ENCODE measurements at regions not wholly inside any gene's neighbourhood (a gene's known extent, or its start where the extent isn't known, plus 50 kb on each side); places are given as distances from the start of the nearest gene placed in this dataset.

DNA sequence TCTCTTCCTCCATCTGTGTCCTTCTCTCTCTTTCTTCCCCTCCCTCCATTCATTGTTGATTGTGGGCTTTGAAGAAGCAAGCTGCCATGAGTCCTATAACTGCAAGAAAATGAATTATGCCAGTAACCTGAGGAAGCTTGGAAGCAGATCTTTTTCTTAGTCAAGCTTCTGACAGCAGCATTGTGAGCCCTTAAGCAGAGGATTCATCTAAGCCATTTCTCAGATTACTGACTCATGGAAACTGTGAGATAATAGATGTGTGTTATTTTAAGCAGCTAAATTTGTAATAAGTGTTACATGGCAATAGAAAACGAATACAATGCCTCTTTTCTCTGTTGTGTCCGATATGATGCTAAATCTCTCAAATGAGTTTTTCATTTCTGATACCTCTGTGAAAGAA is 1109.7 kb downstream of the CDH11 start:
- H3K56ac ChIP-seq (ENCODE audit: insufficient read length, low read depth, low read length) = no peak overlapping the region
- Mint-ChIP-seq H3K27me3 (ENCODE audit: low read depth) (no peaks in the 10 kb centered on the region), H3K9me3 (peaks cover 5 to 10% of the 10 kb centered on the region in 2 experiments; a peak in 3 of 5 replicates), H3K4me3 (no peak overlapping the region), H3K4me1 (peaks cover 3 to 11% of the 10 kb centered on the region in 2 experiments; a peak in 2 of 4 replicates), H3K36me3 (ENCODE audit: insufficient read depth in 1 of 3, low read depth in 3 of 3) (peaks cover 0 to 12% (median 2%) of the 10 kb centered on the region in 3 experiments; a peak in 4 of 7 replicates), H3K27ac (no peak overlapping the region)
- H3T11ph ChIP-seq (ENCODE audit: low read length) = no peak overlapping the region
- no peak overlapping the region for H2BK5ac ChIP-seq (ENCODE audit: insufficient read length, low read length)
- no peaks in the 10 kb centered on the region for H4K20me1 ChIP-seq (ENCODE audit: control insufficient read depth, insufficient read depth, insufficient read length)
- H3K27me3 ChIP-seq (ENCODE audit: insufficient read depth, low read length) = no peaks in the 10 kb centered on the region
- no peak overlapping the region for H3K4me2 ChIP-seq (ENCODE audit: insufficient read depth, insufficient read length, low read length)
- H3K79me2 ChIP-seq (ENCODE audit: insufficient read depth, low read length) = no peaks in the 10 kb centered on the region
- no peaks in the 10 kb centered on the region for H3K23me2 ChIP-seq (ENCODE audit: insufficient read length, low read depth, low read length, poor library complexity, severe bottlenecking)
- H3K18ac ChIP-seq (ENCODE audit: insufficient read length, low read depth, low read length) = no peak overlapping the region
- TF ChIP-seq CTCF (conservative IDR thresholded peaks at IDR 0.05) = no peak
- H4K91ac ChIP-seq (ENCODE audit: insufficient read length, low read depth, low read length) = no peak overlapping the region
- no peak overlapping the region for H2BK15ac ChIP-seq (ENCODE audit: low read depth, low read length)
- no peak overlapping the region for H4K8ac ChIP-seq (replicated peaks; ENCODE audit: insufficient read length, low read depth, low read length)
- H2BK20ac ChIP-seq (ENCODE audit: low read depth, low read length, poor library complexity, severe bottlenecking) = no peak overlapping the region
- H3K23ac ChIP-seq (ENCODE audit: insufficient read length, low read depth, low read length) = no peak overlapping the region
- H3K27ac ChIP-seq (ENCODE audit: insufficient read length, low read depth, low read length) = no peak overlapping the region
- no peaks in the 10 kb centered on the region for H3K79me1 ChIP-seq (ENCODE audit: insufficient read depth, low read depth, low read length, poor library complexity, severe bottlenecking)
- H3K4me1 ChIP-seq (ENCODE audit: insufficient read depth, low read length) = no peaks in the 10 kb centered on the region
- H2AK5ac ChIP-seq (ENCODE audit: insufficient read length, low read length) = no peak overlapping the region
- no CpG with 5 or more reads among the region's 2 CpGs for WGBS (ENCODE audit: extremely low coverage, insufficient read length, low lambda C conversion rate)
- H4K5ac ChIP-seq (ENCODE audit: insufficient read length, low read depth, low read length) = no peak overlapping the region
- no peak overlapping the region for H2BK120ac ChIP-seq (ENCODE audit: low read depth, low read length, poor library complexity, severe bottlenecking)
- no peak for DNase-seq
- no peak overlapping the region for H3K4ac ChIP-seq (ENCODE audit: low read depth, low read length)
- H3K9ac ChIP-seq (ENCODE audit: extremely low read depth, insufficient read length, low read length) = no peak overlapping the region
- H2AFZ ChIP-seq (ENCODE audit: low read length) = no peak overlapping the region
- no peak overlapping the region for H3K14ac ChIP-seq (ENCODE audit: insufficient read depth, low read length)
- H3K9me3 ChIP-seq (ENCODE audit: control insufficient read depth, low read depth, low read length) = no peaks in the 10 kb centered on the region
- H2BK12ac ChIP-seq (ENCODE audit: insufficient read length, low read depth, low read length) = no peak overlapping the region

All from H9 (cell line).